Erythroblast (primary cell): ENCODE measurements at regions not wholly inside any gene's neighbourhood (a gene's known extent, or its start where the extent isn't known, plus 50 kb on each side); places are given as distances from the start of the nearest gene placed in this dataset.

ENCODE experiments used
- GATA1 ChIP-seq: IDR thresholded peaks from 2 replicates; pipeline ENCODE4 v1.6.1; 2011; ENCODE audit warnings: low read depth, mild to moderate bottlenecking, control low read depth, low read length, moderate library complexity
- POLR2A ChIP-seq: IDR thresholded peaks from 2 replicates; pipeline ENCODE4 v1.6.1; 2011; ENCODE audit warnings: mild to moderate bottlenecking, low read length

- TF ChIP-seq POLR2A (no peak), GATA1 (no peak)
Measured at GRCh38 chr5:158301186-158301585, 442.2 kb upstream of the CLINT1 start.
